ENCODE measurements at regions not wholly inside any gene's neighbourhood (a gene's known extent, or its start where the extent isn't known, plus 50 kb on each side); places are given as distances from the start of the nearest gene placed in this dataset.

- Histone ChIP-seq H3K4me3 (replicated peaks in 1 of 2; ENCODE audit: low read depth in 1 of 2, low read length in 2 of 2) (no peak overlapping the region), H3K4me1 (ENCODE audit: control insufficient read depth in 1 of 2, insufficient read depth in 2 of 2, low read length in 2 of 2) (no peaks in the 10 kb centered on the region), H3K27ac (ENCODE audit: low read depth, low read length) (no peak overlapping the region), H3K36me3 (ENCODE audit: control insufficient read depth in 1 of 2, insufficient read depth in 2 of 2, low read length in 2 of 2) (no peaks in the 10 kb centered on the region), H4K20me1 (ENCODE audit: insufficient read depth) (no peaks in the 10 kb centered on the region), H3K9me2 (ENCODE audit: insufficient read depth) (no peaks in the 10 kb centered on the region), H2AFZ (ENCODE audit: low read depth, low read length, poor library complexity, severe bottlenecking) (no peak overlapping the region), H3K79me2 (ENCODE audit: insufficient read depth, low read length) (no peaks in the 10 kb centered on the region), H3K9me3 (ENCODE audit: control insufficient read depth in 1 of 2, insufficient read depth in 1 of 2, low read depth in 1 of 2, low read length in 2 of 2) (no peaks in the 10 kb centered on the region), H3K27me3 (ENCODE audit: insufficient read depth, low read length) (no peaks in the 10 kb centered on the region), H3K4me2 (ENCODE audit: low read length) (no peak overlapping the region), H3K9ac (ENCODE audit: low read length) (no peak overlapping the region)
- CTCF ChIA-PET, result no interaction called here
- DNase-seq (ENCODE audit: low read depth, low spot score) (no peak), ATAC-seq (no peak)
- POLR2A ChIA-PET, result no interaction called here
- TF ChIP-seq EZH2 (IDR thresholded peaks at IDR 0.05) (no peak), CBX3 (IDR thresholded peaks at IDR 0.05; ENCODE audit: low read depth) (no peak), CEBPB (IDR thresholded peaks at IDR 0.05; ENCODE audit: low read depth) (no peak), ZFX (IDR thresholded peaks at IDR 0.05) (no peak), SIN3A (IDR thresholded peaks at IDR 0.05; ENCODE audit: low read depth) (no peak), ATF3 (IDR thresholded peaks at IDR 0.05) (no peak), SRF (IDR thresholded peaks at IDR 0.05; ENCODE audit: low read depth) (no peak), POLR2AphosphoS5 (IDR thresholded peaks at IDR 0.05; ENCODE audit: low read depth, low read length) (no peak), POLR2A (IDR thresholded peaks at IDR 0.05; ENCODE audit: borderline replicate concordance, extremely low read depth, insufficient read depth, insufficient read length) (no peak), CTCF (IDR thresholded peaks at IDR 0.05 in 2 of 3, conservative IDR thresholded peaks at IDR 0.05 in 1 of 3; ENCODE audit: borderline replicate concordance in 1 of 3, insufficient read depth in 1 of 3, low read depth in 2 of 3, low read length in 2 of 3) (no peak), JUND (IDR thresholded peaks at IDR 0.05) (no peak), EZH2phosphoT487 (IDR thresholded peaks at IDR 0.05; ENCODE audit: borderline replicate concordance) (no peak), SP1 (IDR thresholded peaks at IDR 0.05; ENCODE audit: low read depth) (no peak), FOSL1 (IDR thresholded peaks at IDR 0.05; ENCODE audit: low read depth) (no peak), ZBTB33 (IDR thresholded peaks at IDR 0.05; ENCODE audit: extremely low read depth, insufficient replicate concordance, low read length) (no peak), TCF7L2 (IDR thresholded peaks at IDR 0.05; ENCODE audit: borderline replicate concordance, extremely low read depth, insufficient read depth, insufficient read length) (no peak)
- intact Hi-C loops (cut with micrococcal nuclease), result no loop called here
- RAD21 ChIA-PET (ENCODE audit: low non-redundant PET in 1 of 2, low total read pairs in 2 of 2, uncharacterized antibody in 2 of 2, unreplicated experiment in 2 of 2), result no interaction called here
- no TSS peak for BruUV-seq (replicated peaks)
Observed at GRCh38 chr2:183656121-183656520, 531.9 kb downstream of the NUP35 start.
